ENCODE measurements at regions not wholly inside any gene's neighbourhood (a gene's known extent, or its start where the extent isn't known, plus 50 kb on each side); places are given as distances from the start of the nearest gene placed in this dataset.
"Not testable (repeated sequence)": the region's sequence is repeated elsewhere in the genome, so short reads cannot be mapped to it uniquely, and the experiment has no call there.

DNA sequence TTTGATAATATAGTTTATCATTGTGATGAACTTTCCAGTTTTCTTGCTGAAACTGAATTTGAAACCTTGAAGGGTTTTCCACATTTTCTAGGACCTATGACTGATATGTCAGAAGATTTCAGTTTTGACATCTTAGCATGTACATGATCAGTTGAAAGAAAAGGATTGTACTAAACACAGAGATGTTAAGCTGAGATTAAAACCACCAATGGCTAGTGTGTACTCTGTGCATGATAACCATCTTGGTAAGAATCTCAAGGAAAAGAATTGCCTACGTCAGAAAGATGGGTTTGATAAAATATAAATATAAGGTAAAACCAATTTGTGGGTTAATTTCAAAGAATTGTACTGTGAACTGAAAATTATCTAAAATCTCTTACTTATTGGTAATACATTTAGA, 776.4 kb downstream of the GATA3 start:
- in situ Hi-C loops (cut with MboI; ENCODE audit: low sequenced_read_pairs), result no loop called here

- in situ Hi-C loops (cut with MboI; ENCODE audit: low sequenced_read_pairs), result no loop called here
Observed at GRCh38 chr10:8835453-8836167, 781.1 kb downstream of the GATA3 start.

- in situ Hi-C loops (cut with MboI; ENCODE audit: low sequenced_read_pairs), result no loop called here
Observed at GRCh38 chr10:8840356-8840755, 785.9 kb downstream of the GATA3 start.

GRCh38 chr10:8844141-8844540, 789.7 kb downstream of the GATA3 start:
- in situ Hi-C loops (cut with MboI; ENCODE audit: low sequenced_read_pairs), result no loop called here

DNA sequence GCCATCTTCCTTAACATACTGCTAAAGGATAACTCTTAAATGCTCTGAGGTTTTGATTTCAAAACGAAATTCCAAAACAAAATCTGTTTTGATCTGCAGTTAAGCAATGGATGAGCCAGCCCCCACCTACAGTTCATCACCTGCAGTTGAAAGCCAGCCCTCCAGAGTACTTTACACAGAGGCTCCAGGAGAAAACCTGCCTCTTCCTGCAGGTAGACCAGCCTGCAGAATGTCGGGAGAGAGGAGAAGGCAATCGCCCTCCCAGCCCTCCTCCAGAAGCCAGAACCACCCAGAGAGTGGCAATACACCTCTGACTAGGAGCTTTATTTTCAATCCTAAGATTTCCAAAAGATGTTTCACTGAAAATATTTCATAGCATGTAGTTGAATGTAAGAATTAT, 798.1 kb downstream of the GATA3 start:
- in situ Hi-C loops (cut with MboI; ENCODE audit: low sequenced_read_pairs), result no loop called here

GRCh38 chr10:8853048-8853447, 798.6 kb downstream of the GATA3 start:
- in situ Hi-C loops (cut with MboI; ENCODE audit: low sequenced_read_pairs), result no loop called here

GRCh38 chr10:8868924-8869323, 814.4 kb downstream of the GATA3 start:
- in situ Hi-C loops (cut with MboI; ENCODE audit: low sequenced_read_pairs), result not testable (repeated sequence)

- in situ Hi-C loops (cut with MboI; ENCODE audit: low sequenced_read_pairs), result no loop called here
Observed at GRCh38 chr10:8873310-8873709, 818.8 kb downstream of the GATA3 start.

- in situ Hi-C loops (cut with MboI; ENCODE audit: low sequenced_read_pairs), result no loop called here
Observed at GRCh38 chr10:8874268-8874667, 819.8 kb downstream of the GATA3 start.

GRCh38 chr10:8874972-8875371, 820.5 kb downstream of the GATA3 start:
- in situ Hi-C loops (cut with MboI; ENCODE audit: low sequenced_read_pairs), result no loop called here

GRCh38 chr10:8876171-8876570, 821.7 kb downstream of the GATA3 start:
- in situ Hi-C loops (cut with MboI; ENCODE audit: low sequenced_read_pairs), result no loop called here

DNA sequence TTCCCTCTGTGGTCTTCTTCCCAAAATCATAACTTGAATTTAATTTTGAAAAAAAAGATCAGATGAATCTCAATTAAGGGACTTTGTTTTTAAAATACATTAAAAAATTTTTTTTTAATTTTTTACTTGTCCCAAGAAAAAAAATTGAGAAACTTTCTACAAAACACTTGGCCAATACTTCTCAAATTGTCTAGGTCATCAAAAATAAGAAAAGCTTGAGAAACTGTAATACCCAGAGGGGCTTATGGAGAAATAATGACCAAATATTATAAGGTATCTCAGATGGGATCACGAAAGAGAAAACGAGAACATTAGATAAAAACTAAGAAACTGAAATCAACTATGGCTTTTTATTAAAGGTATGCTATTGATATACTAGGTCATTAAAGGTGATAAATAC, 835.0 kb downstream of the GATA3 start:
- in situ Hi-C loops (cut with MboI; ENCODE audit: low sequenced_read_pairs), result no loop called here

DNA sequence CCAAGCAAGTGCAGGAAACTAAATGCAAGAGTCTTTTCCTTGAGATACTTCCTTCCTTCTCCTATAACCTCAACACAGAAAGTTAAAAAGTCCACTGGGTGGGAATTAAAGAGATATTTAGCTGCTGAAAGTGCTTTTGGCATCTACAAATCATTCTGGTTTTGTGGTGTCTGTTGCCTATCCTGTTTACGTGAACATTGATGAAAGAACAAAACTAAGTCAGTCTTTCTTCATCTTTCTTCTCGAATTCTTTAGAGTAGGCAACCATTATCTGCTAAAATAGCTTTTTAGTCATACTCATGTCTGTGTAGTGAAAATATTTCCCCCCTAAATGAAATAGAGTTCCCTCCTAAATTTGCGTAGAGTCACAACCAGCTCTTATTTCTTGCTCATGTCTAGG, 838.6 kb downstream of the GATA3 start:
- in situ Hi-C loops (cut with MboI; ENCODE audit: low sequenced_read_pairs), result no loop called here

DNA sequence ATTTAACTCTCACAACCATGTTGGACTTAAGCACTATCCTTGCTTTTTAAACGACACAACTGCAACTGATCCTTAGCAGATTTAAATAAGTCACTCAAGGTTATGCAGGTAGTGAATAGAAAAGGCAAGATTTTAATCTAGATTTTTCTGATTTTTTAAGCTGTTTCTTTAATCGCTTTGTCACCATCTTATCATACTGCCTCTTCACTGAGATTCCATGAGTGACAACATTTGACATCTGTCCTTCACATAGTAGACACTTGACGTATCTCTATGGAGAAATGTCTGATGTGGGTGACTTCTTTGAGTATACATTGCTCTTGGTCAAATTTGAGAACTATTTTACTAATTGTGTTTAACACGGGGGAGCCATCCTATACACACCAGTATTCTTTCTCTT, 839.7 kb downstream of the GATA3 start:
- in situ Hi-C loops (cut with MboI; ENCODE audit: low sequenced_read_pairs), result no loop called here

DNA sequence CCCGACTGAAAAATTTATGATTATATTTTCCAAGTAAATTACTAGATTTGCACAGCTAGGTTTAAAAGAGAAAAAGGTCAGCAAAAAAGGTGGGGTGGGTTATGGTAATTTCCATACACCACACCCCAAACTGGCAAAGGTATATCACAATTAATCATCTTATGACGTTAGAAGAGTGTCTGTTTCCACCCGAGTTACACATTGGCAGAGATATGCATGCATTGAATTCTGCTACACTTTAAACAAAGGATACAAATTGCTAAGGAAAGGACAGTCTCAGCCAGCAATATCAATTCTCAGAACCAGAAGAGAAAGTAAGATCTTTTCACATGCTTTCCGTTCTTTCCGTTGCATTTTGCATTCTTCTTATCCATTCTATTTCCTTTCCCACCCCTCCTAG, 843.3 kb downstream of the GATA3 start:
- in situ Hi-C loops (cut with MboI; ENCODE audit: low sequenced_read_pairs), result no loop called here

- in situ Hi-C loops (cut with MboI; ENCODE audit: low sequenced_read_pairs), result no loop called here
Observed at GRCh38 chr10:8898745-8899330, 844.4 kb downstream of the GATA3 start.

DNA sequence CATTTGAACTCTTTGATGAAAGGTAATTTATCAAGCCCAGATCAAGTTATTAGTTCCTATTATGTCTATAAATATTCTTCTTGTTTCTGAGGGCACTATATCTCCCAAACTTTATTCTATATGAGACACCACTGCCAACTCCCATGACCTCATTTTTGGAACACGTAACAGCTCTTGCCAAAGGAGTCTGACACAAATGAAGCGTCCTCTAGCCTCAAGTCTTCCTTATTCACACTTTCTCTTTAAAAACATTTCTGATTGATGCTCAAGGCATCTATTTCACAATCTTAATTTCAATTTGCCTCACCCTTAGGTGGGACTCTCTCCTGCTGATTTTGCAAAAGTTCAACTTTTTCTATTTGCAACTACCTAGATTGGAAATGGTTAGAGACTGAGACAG, 848.4 kb downstream of the GATA3 start:
- in situ Hi-C loops (cut with MboI; ENCODE audit: low sequenced_read_pairs), result no loop called here

DNA sequence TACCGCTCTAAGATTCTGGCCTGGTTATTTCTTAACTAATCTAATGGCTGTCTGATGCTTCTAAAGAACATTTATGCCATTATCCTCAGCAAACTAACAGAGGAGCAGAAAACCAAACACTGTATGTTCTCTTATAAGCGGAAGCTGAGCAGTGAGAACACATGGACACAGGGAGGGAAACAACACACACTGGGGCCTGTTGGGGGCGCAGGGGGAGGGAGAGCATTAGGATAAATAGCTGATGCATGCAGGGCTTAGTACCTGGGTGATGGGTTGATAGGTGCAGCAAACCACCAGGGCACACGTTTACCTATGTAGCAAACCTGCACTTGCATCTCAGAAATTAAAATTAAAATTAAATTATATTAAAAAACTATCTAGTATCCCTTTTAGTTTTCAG, 853.5 kb downstream of the GATA3 start:
- in situ Hi-C loops (cut with MboI; ENCODE audit: low sequenced_read_pairs), result no loop called here

DNA sequence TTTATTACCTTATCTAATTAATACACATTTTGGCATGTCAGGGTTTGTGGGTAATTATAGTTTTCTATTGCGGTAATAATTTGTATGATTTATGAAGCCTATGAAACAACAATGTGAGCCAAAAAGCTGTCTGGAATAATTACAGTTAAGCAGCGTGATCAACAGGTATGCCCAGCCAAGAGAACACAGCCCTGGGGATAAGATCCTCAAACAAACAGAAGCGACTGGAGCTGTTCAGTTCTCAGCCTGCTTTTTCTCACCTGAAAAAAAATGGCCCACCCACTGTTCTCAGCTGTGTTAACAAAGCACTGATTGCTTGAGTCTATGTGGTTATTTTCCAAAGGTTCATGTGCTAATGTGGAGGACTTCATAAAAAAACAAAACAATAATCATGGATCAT, 855.8 kb downstream of the GATA3 start:
- in situ Hi-C loops (cut with MboI; ENCODE audit: low sequenced_read_pairs), result no loop called here

DNA sequence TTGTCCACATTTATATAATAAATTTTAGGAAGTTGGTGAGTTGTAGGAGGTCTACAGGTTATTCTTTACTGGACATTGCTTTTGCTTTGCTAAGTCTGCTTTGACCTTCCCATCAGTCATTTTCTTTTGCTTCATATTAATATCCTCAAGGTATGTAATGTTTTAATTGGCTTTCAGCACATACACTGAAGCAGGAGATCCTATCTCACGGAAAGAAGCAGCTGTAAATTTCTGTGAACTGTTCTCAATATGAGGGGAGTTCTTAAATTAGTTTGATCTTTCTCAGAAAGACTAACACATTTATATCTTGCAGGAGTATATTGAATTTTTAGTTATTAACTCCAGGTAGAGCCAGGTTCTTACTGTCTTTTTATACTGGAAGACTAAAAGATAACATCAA, 856.5 kb downstream of the GATA3 start:
- in situ Hi-C loops (cut with MboI; ENCODE audit: low sequenced_read_pairs), result no loop called here

GRCh38 chr10:8912108-8912507, 857.6 kb downstream of the GATA3 start:
- in situ Hi-C loops (cut with MboI; ENCODE audit: low sequenced_read_pairs), result no loop called here

DNA sequence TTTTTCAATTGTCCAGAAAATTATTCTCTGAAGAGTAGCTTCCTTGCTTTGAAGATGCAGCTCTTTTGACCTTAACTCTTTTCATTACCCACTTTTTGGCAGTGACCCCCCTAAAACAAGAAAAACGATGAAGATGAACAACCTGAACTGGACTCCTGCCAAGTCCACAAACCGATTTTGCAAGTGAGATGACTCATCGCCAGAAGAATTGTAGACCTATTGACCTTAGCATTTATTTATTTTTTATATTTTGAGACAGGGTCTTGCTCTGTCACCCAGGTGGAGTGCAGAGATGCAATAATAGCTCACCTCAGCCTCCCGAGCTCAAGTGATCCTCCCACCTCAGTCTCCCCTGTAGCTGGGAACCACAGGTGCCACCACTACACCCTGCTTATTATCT, 859.2 kb downstream of the GATA3 start:
- in situ Hi-C loops (cut with MboI; ENCODE audit: low sequenced_read_pairs), result no loop called here

DNA sequence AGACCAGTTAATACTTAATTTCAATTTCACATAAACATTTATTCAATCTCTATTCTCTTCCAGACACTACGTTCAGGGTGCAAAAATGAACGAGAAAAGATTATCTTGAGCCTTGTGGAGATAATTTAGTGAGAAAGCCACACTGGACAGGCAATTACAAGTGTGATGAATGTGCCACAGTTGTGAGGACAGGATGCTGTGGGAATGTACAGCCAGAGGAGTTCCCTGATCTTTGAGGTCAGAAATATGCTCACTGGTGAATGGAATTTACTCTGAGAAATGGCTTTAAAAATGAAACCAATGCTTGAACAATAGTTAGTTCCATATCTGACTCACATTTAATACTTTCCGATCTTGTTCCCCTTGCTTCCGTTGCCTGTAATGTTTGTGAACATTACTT, 864.8 kb downstream of the GATA3 start:
- in situ Hi-C loops (cut with MboI; ENCODE audit: low sequenced_read_pairs), result no loop called here

Measured in HL-60/S4 (cell line).